EL (cell line): ENCODE measurements at regions not wholly inside any gene's neighbourhood (a gene's known extent, or its start where the extent isn't known, plus 50 kb on each side); places are given as distances from the start of the nearest gene placed in this dataset.

Experiments
- DNase-seq: peaks from one replicate; pipeline ENCODE4 v3.0.0-alpha.2; 2016

- no peak for DNase-seq
Observed at GRCh38 chr3:43206632-43207031, 79.7 kb upstream of the SNRK start.

- DNase-seq: no peak
Observed at GRCh38 chr3:43206105-43206504, 80.2 kb upstream of the SNRK start.

GRCh38 chr3:43203022-43203421, 83.3 kb upstream of the SNRK start:
- no peak for DNase-seq

- DNase-seq: no peak
Observed at GRCh38 chr3:43201581-43201980, 84.8 kb upstream of the SNRK start.

GRCh38 chr3:43199645-43200306, 86.6 kb upstream of the SNRK start:
- DNase-seq: no peak

- peak; percentile 45 for DNase-seq
Observed at GRCh38 chr3:43198791-43199644, 87.3 kb upstream of the SNRK start.

- DNase-seq: no peak
Observed at GRCh38 chr3:43198301-43198700, 88.0 kb upstream of the SNRK start.

- DNase-seq: no peak
Observed at GRCh38 chr3:43197181-43197580, 89.2 kb upstream of the SNRK start.

- no peak for DNase-seq
Observed at GRCh38 chr3:43196721-43197120, 89.6 kb upstream of the SNRK start.

- DNase-seq: no peak
Observed at GRCh38 chr3:43195115-43195498, 89.2 kb upstream of the POMGNT2 start.

- no peak for DNase-seq
Observed at GRCh38 chr3:43194490-43195114, 88.7 kb upstream of the POMGNT2 start.

GRCh38 chr3:43194069-43194468, 88.2 kb upstream of the POMGNT2 start:
- DNase-seq: no peak

GRCh38 chr3:43192028-43192427, 86.1 kb upstream of the POMGNT2 start:
- no peak for DNase-seq

GRCh38 chr3:43191116-43191515, 85.2 kb upstream of the POMGNT2 start:
- DNase-seq: peak; percentile 74

- DNase-seq: peak; percentile 95
Observed at GRCh38 chr3:43190670-43191069, 84.8 kb upstream of the POMGNT2 start.

- DNase-seq: no peak
Observed at GRCh38 chr3:43187836-43188479, 82.1 kb upstream of the POMGNT2 start.

- no peak for DNase-seq
Observed at GRCh38 chr3:43185983-43186314, 80.1 kb upstream of the POMGNT2 start.

GRCh38 chr3:43185274-43185982, 79.5 kb upstream of the POMGNT2 start:
- peak; percentile 76 for DNase-seq

GRCh38 chr3:43183456-43183855, 77.6 kb upstream of the POMGNT2 start:
- DNase-seq: no peak

- no peak for DNase-seq
Observed at GRCh38 chr3:43181202-43181821, 75.4 kb upstream of the POMGNT2 start.

- DNase-seq: no peak
Observed at GRCh38 chr3:43180694-43181093, 74.8 kb upstream of the POMGNT2 start.

- DNase-seq: peak; percentile 93
Observed at GRCh38 chr3:43180027-43180426, 74.1 kb upstream of the POMGNT2 start.
